HG02588 (cell line): ENCODE measurements at regions not wholly inside any gene's neighbourhood (a gene's known extent, or its start where the extent isn't known, plus 50 kb on each side); places are given as distances from the start of the nearest gene placed in this dataset.

Experiments used
- ATAC-seq: cut with Tn5 transposase; IDR thresholded peaks from one replicate; pipeline ENCODE4 v1.9.1; 2021; ENCODE audit warnings: mild to moderate bottlenecking, moderate library complexity; ENCODE audit not compliant: unreplicated experiment

GRCh38 chr12:97921979-97922722 lies 459.5 kb downstream of the RMST start:
- no peak for ATAC-seq

GRCh38 chr12:97923546-97923945 lies 460.9 kb downstream of the RMST start:
- ATAC-seq, result no peak

- ATAC-seq, result no peak
Measured at GRCh38 chr12:97924122-97924521, 461.5 kb downstream of the RMST start.

- ATAC-seq, result no peak
Measured at GRCh38 chr12:97927977-97928376, 465.4 kb downstream of the RMST start.

- no peak for ATAC-seq
Measured at GRCh38 chr12:97936165-97936564, 473.6 kb downstream of the RMST start.

- ATAC-seq, result no peak
Measured at GRCh38 chr12:97938031-97938430, 475.4 kb downstream of the RMST start.

GRCh38 chr12:97939156-97939555 lies 476.6 kb downstream of the RMST start:
- ATAC-seq, result no peak

- ATAC-seq, result no peak
Measured at GRCh38 chr12:97940105-97940504, 477.5 kb downstream of the RMST start.

- ATAC-seq, result no peak
Measured at GRCh38 chr12:97940629-97941028, 478.0 kb downstream of the RMST start.

- ATAC-seq, result no peak
Measured at GRCh38 chr12:97941686-97942354, 479.2 kb downstream of the RMST start.

GRCh38 chr12:97943359-97943758 lies 480.8 kb downstream of the RMST start:
- no peak for ATAC-seq

GRCh38 chr12:97944576-97944975 lies 482.0 kb downstream of the RMST start:
- ATAC-seq, result no peak

- ATAC-seq, result no peak
Measured at GRCh38 chr12:97946701-97947100, 484.1 kb downstream of the RMST start.

- ATAC-seq, result no peak
Measured at GRCh38 chr12:97948591-97948990, 486.0 kb downstream of the RMST start.

- ATAC-seq, result no peak
Measured at GRCh38 chr12:97951239-97951638, 488.6 kb downstream of the RMST start.

- no peak for ATAC-seq
Measured at GRCh38 chr12:97951717-97952116, 489.1 kb downstream of the RMST start.

GRCh38 chr12:97957109-97957508 lies 494.5 kb downstream of the RMST start:
- no peak for ATAC-seq

- ATAC-seq, result no peak
Measured at GRCh38 chr12:97960225-97960624, 497.6 kb downstream of the RMST start.

GRCh38 chr12:97960741-97961608 lies 498.4 kb downstream of the RMST start:
- ATAC-seq, result peak; percentile 83

- ATAC-seq, result no peak
Measured at GRCh38 chr12:97967831-97968230, 505.2 kb downstream of the RMST start.

GRCh38 chr12:97968641-97969197 lies 506.1 kb downstream of the RMST start:
- no peak for ATAC-seq
